ENCODE measurements at regions not wholly inside any gene's neighbourhood (a gene's known extent, or its start where the extent isn't known, plus 50 kb on each side); places are given as distances from the start of the nearest gene placed in this dataset.

- no peak for TF ChIP-seq POLR2A (IDR thresholded peaks at IDR 0.05)
- TF ChIP-seq POLR2AphosphoS5 (IDR thresholded peaks at IDR 0.05), result no peak
- no peak for TF ChIP-seq CTCF (IDR thresholded peaks at IDR 0.05)
- intact Hi-C loops (cut with DNase I; ENCODE audit: low total_unique reads), result no loop called here
- Histone ChIP-seq H3K36me3 (peaks cover 4% of the 10 kb centered on the region), H3K27me3 (no peaks in the 10 kb centered on the region), H3K9me3 (no peaks in the 10 kb centered on the region), H3K4me1 (no peaks in the 10 kb centered on the region), H3K27ac (no peak overlapping the region), H3K4me3 (no peak overlapping the region)
- DNase-seq (ENCODE audit: low spot score in 2 of 2), result no peak
These were observed 266.2 kb upstream of the PHF14 start for GRCh38 chr7:10707519-10707918.

GRCh38 chr7:10708447-10708846 is 265.2 kb upstream of the PHF14 start:
- Histone ChIP-seq H3K36me3 (peaks cover 4% of the 10 kb centered on the region), H3K27me3 (no peaks in the 10 kb centered on the region), H3K4me3 (no peak overlapping the region), H3K4me1 (no peaks in the 10 kb centered on the region), H3K27ac (no peak overlapping the region), H3K9me3 (no peaks in the 10 kb centered on the region)
- no peak for DNase-seq (ENCODE audit: low spot score in 2 of 2)
- no peak for TF ChIP-seq POLR2A (IDR thresholded peaks at IDR 0.05)
- no peak for TF ChIP-seq POLR2AphosphoS5 (IDR thresholded peaks at IDR 0.05)
- no peak for TF ChIP-seq CTCF (IDR thresholded peaks at IDR 0.05)
- intact Hi-C loops (cut with DNase I; ENCODE audit: low total_unique reads), result no loop called here

DNA sequence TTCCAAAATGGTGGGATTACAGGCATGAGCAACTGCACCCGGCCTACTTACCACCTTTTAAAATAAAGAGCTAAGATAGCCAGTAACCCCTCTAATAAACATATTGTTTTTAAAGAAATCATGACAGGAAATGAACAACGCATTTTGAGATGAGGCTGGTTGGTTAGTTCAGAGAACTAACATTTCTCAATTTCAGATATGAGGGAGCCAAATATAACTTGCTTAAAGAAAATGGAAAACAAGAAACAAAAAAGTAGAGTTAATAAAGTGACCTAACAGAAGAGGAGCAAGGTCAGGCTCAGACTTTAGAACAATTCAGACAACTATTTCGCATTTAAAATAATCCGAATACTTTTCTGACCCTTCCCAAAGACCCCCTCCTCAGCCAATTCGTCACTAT is 254.9 kb upstream of the PHF14 start:
- H3K9me3 ChIP-seq, result no peaks in the 10 kb centered on the region
- TF ChIP-seq POLR2A (IDR thresholded peaks at IDR 0.05) (no peak), CTCF (IDR thresholded peaks at IDR 0.05) (no peak), POLR2AphosphoS5 (IDR thresholded peaks at IDR 0.05) (no peak)
- H3K4me1 ChIP-seq, result no peaks in the 10 kb centered on the region
- intact Hi-C loops (cut with DNase I; ENCODE audit: low total_unique reads), result no loop called here
- no peaks in the 10 kb centered on the region for H3K27me3 ChIP-seq
- no peak overlapping the region for H3K27ac ChIP-seq
- no peak for DNase-seq (ENCODE audit: low spot score in 2 of 2)
- H3K36me3 ChIP-seq, result no peaks in the 10 kb centered on the region
- no peak overlapping the region for H3K4me3 ChIP-seq

DNA sequence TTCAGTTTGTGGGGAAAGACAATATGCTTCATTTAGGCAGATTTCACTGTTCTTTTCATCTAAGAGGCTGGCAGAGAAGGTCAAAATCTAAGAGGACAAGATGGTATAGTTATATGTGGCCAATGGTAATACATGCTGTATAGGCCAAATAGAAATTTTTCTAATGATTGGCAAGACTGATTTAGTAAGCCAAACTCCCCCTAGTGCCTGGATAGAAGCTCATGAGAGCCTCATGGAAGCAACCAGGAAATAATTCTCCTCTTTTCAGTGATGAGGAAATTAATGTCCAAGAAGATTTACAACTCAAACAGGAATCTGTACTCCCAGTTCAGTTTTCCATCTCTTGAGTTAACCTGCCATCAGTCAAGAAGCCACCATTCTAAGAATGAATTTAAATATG is 253.6 kb upstream of the PHF14 start:
- no peaks in the 10 kb centered on the region for H3K36me3 ChIP-seq
- H3K4me3 ChIP-seq, result no peak overlapping the region
- DNase-seq (ENCODE audit: low spot score in 2 of 2), result no peak
- intact Hi-C loops (cut with DNase I; ENCODE audit: low total_unique reads), result no loop called here
- no peaks in the 10 kb centered on the region for H3K27me3 ChIP-seq
- H3K4me1 ChIP-seq, result no peaks in the 10 kb centered on the region
- H3K27ac ChIP-seq, result no peak overlapping the region
- no peaks in the 10 kb centered on the region for H3K9me3 ChIP-seq
- no peak for TF ChIP-seq POLR2AphosphoS5 (IDR thresholded peaks at IDR 0.05)
- TF ChIP-seq CTCF (IDR thresholded peaks at IDR 0.05), result no peak
- TF ChIP-seq POLR2A (IDR thresholded peaks at IDR 0.05), result no peak

- Histone ChIP-seq H3K36me3 (no peaks in the 10 kb centered on the region), H3K4me1 (no peaks in the 10 kb centered on the region), H3K27ac (no peak overlapping the region), H3K4me3 (no peak overlapping the region), H3K27me3 (no peaks in the 10 kb centered on the region), H3K9me3 (no peaks in the 10 kb centered on the region)
- intact Hi-C loops (cut with DNase I; ENCODE audit: low total_unique reads), result no loop called here
- no peak for DNase-seq (ENCODE audit: low spot score in 2 of 2)
- TF ChIP-seq CTCF (IDR thresholded peaks at IDR 0.05), result no peak
- TF ChIP-seq POLR2A (IDR thresholded peaks at IDR 0.05), result no peak
- no peak for TF ChIP-seq POLR2AphosphoS5 (IDR thresholded peaks at IDR 0.05)
These were observed 252.4 kb upstream of the PHF14 start for GRCh38 chr7:10721289-10721688.
